ENCODE measurements at regions not wholly inside any gene's neighbourhood (a gene's known extent, or its start where the extent isn't known, plus 50 kb on each side); places are given as distances from the start of the nearest gene placed in this dataset.

- TF ChIP-seq EZH2 (IDR thresholded peaks at IDR 0.05; ENCODE audit: insufficient read depth, poor library complexity, severe bottlenecking), result no peak
- no peak for TF ChIP-seq EZH2phosphoT487 (IDR thresholded peaks at IDR 0.05; ENCODE audit: insufficient read depth, low read depth)
These were observed 181.1 kb upstream of the ISL1 start for GRCh38 chr5:51202161-51202560.
